HEK293T (cell line): ENCODE measurements at regions not wholly inside any gene's neighbourhood (a gene's known extent, or its start where the extent isn't known, plus 50 kb on each side); places are given as distances from the start of the nearest gene placed in this dataset.
"Not testable (repeated sequence)": the region's sequence is repeated elsewhere in the genome, so short reads cannot be mapped to it uniquely, and the experiment has no call there.

ENCODE experiments used
- CTCF ChIA-PET: fragments of 350-600 bp; formaldehyde crosslinking; extraction: SDS; loops from one replicate; lab custom pipeline; 2021; ENCODE audit warnings: antibody characterized with exemption, inconsistent platforms; lab: Yijun Ruan, JAX
- POLR2A ChIA-PET: fragments of 350-600 bp; formaldehyde crosslinking; extraction: SDS; loops from one replicate; lab custom pipeline; 2020; ENCODE audit warnings: antibody characterized with exemption, inconsistent platforms; lab: Yijun Ruan, JAX
- DNase-seq: peaks from one replicate; pipeline ENCODE4 v3.0.0; 2012; ENCODE audit warnings: mixed read lengths; ENCODE audit errors: extremely low spot score
- ARNT ChIP-seq: fragments of 450-650 bp; IDR thresholded peaks from 2 replicates; pipeline ENCODE4 v1.6.1; 2017; ENCODE audit warnings: mild to moderate bottlenecking
- BHLHE40 ChIP-seq: fragments of 450-650 bp; IDR thresholded peaks from 2 replicates; pipeline ENCODE4 v1.6.1; 2016; ENCODE audit warnings: mild to moderate bottlenecking, moderate library complexity, borderline replicate concordance
- CTBP1 ChIP-seq: fragments of 450-650 bp; IDR thresholded peaks from 2 replicates; pipeline ENCODE4 v1.6.1; 2016; ENCODE audit warnings: borderline replicate concordance
- ELF4 ChIP-seq: fragments of 450-650 bp; IDR thresholded peaks from 2 replicates; pipeline ENCODE4 v1.6.1; 2017; ENCODE audit warnings: antibody characterized with exemption
- FOXA1 ChIP-seq: fragments of 450-650 bp; IDR thresholded peaks from 2 replicates; pipeline ENCODE4 v1.6.1; 2016; ENCODE audit warnings: mild to moderate bottlenecking
- FOXK2 ChIP-seq: fragments of 450-650 bp; IDR thresholded peaks from 2 replicates; pipeline ENCODE4 v1.6.1; 2016; ENCODE audit warnings: mild to moderate bottlenecking
- FOXM1 ChIP-seq: fragments of 450-650 bp; IDR thresholded peaks from 2 replicates; pipeline ENCODE4 v1.6.1; 2017; ENCODE audit warnings: mild to moderate bottlenecking, borderline replicate concordance
- HDGF ChIP-seq: fragments of 450-650 bp; IDR thresholded peaks from 2 replicates; pipeline ENCODE4 v1.6.1; 2017; ENCODE audit warnings: antibody characterized with exemption, borderline replicate concordance
- L3MBTL2 ChIP-seq: fragments of 450-650 bp; conservative IDR thresholded peaks from 2 replicates; pipeline ENCODE4 v1.6.1; 2016; ENCODE audit warnings: mild to moderate bottlenecking
- LEF1 ChIP-seq: fragments of 450-650 bp; IDR thresholded peaks from 2 replicates; pipeline ENCODE4 v1.6.1; 2017; ENCODE audit warnings: mild to moderate bottlenecking, borderline replicate concordance
- NFRKB ChIP-seq: fragments of 450-650 bp; IDR thresholded peaks from 2 replicates; pipeline ENCODE4 v1.6.1; 2016; ENCODE audit warnings: mild to moderate bottlenecking, moderate library complexity
- SP1 ChIP-seq: fragments of 450-650 bp; IDR thresholded peaks from 2 replicates; pipeline ENCODE4 v1.6.1; 2017
- SUZ12 ChIP-seq: fragments of 450-650 bp; IDR thresholded peaks from 2 replicates; pipeline ENCODE4 v1.6.1; 2016; ENCODE audit warnings: mild to moderate bottlenecking
- TARDBP ChIP-seq: fragments of 450-650 bp; IDR thresholded peaks from 2 replicates; pipeline ENCODE4 v1.6.1; 2016
- ZNF384 ChIP-seq: fragments of 450-650 bp; IDR thresholded peaks from 2 replicates; pipeline ENCODE4 v1.6.1; 2016
- TF ChIP-seq, protein P1 (sequence below): fragments of 450-650 bp; IDR thresholded peaks from 2 replicates; pipeline ENCODE4 v1.6.1; 2016

DNA sequence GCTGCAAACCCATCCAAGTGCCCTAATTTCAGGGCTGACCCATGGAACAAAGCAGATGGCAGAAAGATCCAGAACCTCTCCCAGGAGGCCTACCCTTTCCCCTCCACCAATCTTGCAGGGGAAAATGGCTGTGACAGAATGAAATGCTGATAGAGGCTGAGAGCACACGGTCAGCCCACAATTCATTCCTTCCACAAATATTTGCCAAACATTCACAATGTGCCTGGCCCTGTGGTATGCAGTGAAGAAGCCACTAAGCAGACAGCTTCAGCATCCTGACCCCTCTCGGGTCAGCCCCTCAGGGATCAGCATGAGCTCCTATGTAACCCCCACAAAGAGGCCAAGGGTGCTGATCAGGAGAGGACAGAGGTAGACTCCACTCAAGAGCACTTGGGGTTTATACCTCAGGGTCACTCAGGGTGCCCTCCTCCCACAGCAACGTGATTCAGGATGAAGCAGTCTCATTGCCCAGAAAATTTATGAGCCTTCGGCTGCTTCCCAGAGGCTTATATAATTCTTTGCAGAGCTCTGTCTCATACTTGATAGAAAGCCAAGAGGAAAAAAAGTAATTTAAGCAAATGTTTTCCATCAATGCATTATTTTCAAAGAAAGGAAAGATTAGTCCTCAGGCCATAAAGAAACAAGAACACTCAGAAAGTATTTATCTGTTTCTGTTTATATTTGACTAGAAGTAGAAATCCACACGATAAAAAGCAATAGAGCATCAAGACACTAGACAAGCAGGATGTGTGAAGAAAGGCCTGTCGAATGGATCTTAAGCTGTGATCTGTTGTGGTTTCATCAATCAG, 123.8 kb upstream of the VOPP1 start:
- CTCF ChIA-PET, result not testable (repeated sequence)

DNA sequence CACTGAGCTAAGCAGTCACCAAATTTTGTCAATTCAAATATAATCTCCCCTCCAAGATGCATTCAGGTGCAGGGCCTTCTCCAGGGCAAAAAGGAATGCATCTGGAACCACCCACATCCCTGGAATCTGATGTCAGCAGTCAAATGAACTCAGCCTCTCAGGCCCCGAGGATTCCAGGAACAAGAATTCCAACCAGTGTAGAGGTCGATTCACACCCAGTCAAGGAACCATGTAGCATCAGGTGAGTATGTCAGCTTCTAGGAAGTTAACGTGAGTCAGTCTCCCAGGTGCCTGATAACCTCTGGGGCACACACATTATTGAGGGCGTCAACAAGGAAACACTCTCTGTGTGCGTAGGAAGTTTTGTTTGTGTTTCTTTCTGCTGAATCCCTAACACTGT, 122.2 kb upstream of the VOPP1 start:
- CTCF ChIA-PET, DNase-seq, POLR2A ChIA-PET: not testable (repeated sequence)

More for the DNA sequence above, 123.8 kb upstream of the VOPP1 start:
- POLR2A ChIA-PET, DNase-seq: not testable (repeated sequence)

DNA sequence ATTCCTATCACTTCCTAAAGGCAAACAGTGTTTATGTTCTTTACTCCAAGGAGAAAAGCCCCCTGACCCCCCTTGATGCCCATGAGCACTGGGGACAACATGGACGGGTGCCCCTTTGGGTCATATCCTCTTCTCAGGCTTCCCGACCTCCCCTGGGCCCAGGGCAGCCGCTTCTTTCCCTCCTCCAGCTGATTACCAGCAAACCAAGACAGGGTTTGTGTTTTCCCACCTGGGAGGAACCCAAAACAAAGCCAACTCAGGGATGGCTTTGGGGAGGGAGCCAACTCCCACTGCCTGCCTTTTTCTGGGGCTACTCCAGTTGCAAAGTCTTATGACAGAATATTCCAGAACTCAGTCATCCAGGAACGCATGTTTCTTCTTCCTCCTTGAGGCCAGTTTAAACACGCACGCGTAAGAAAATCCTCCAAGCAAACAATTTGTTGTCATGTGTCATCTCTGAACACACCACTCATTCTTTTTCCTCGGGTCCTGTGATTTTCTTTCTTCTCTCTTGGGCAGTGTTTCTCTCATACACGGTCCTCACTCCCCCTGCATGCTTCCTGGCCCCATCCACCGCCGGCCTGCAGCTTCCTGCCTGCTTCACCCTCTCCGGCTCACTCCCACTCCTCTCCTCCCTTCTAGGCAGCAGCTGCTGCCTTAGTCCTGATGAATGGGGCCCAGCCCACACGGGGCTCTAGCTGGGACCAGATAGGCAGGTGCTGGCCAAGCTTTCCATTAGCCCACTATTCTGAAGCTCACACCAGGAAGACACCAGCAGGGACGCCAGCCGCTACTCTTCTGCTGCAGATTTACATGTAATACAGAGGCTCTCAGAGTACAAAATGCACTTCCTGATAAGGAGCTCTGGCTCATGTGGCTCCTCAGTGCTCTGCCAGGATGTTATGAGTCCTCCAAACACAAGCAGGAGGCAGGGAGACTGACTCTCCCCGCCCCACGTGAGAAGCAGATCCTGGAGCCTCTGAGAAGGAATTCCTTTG, 116.7 kb upstream of the VOPP1 start:
- DNase-seq, POLR2A ChIA-PET: not testable (repeated sequence)

DNA sequence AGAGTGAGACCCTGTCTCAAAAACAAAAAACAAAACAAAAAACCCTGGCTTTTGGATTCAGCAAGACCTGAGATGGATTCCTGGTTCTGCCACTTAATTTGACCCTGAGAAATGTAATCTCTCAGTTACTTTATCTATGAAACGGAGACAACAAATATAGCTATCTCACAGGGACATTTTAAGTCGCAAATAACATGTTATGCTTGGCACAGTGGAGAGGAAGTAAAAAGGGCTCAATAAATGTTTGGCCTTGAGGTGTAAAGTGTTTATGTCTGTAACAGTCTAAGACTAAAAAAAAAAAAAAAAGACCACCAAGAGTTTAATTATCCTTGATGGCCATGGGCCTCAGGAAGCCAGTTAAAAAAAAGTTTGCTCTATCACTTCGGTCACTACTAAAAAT, 116.0 kb upstream of the VOPP1 start:
- POLR2A ChIA-PET, DNase-seq, CTCF ChIA-PET: not testable (repeated sequence)

More for the DNA sequence above, 116.7 kb upstream of the VOPP1 start:
- CTCF ChIA-PET, result not testable (repeated sequence)

DNA sequence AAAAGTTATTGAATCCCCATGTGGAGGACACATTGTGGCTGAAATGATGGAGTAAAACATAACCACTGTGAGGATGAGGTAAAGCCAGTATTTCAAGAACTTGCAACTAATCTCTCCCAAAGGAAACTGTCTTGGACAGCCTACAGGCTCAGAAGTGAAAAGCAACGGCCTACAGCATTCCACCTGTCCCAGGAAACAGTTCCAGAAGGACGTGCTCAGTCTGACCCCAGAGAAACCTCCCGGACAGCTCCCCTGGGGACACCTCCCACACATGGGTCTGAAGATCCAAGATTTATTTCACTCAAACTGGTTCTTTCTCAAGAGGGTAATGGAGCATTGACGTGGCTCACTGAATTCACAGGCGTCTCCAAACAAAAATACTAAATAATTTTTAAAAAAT, 115.0 kb upstream of the VOPP1 start:
- CTCF ChIA-PET, POLR2A ChIA-PET, DNase-seq: not testable (repeated sequence)

DNA sequence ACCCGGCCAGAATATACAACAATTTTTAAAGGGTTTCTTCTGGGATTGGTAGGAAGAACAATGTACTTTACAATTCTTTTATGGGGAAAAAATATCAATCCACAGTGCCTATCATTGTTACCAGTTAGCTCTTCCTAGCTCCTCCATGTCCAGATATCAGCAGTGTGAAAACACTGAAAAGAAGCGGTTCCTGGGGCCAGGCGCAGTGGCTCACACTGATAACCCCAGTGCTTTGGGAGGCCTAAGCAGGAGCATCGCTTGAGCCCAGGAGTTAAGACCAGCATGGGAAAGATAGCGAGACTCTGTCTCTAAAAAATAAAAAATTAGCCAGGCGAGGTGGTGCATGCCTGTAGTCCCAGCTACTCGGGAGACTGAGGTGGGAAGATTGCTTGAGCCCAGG, 114.5 kb upstream of the VOPP1 start:
- POLR2A ChIA-PET, DNase-seq, CTCF ChIA-PET: not testable (repeated sequence)

DNA sequence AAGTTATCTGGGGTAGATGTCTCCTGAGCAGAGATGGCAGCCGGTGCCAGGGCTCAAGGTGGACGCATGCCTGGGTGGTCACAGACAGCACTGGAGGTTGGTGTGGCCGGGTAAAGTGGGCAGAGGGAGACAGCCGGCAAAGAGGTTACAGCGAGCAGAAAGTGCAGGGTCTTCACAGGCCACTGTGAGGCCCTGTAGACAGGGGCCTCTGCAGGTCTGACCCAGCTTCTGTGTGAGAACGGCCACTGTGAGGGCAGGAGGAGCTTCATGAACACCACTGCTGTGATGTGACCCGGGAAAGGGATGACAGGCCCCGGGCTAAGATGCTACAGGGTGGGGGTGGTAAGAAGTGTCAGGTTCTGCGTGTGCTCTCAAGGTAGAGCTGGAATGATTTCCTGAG, 111.2 kb upstream of the VOPP1 start:
- CTCF ChIA-PET, DNase-seq, POLR2A ChIA-PET: not testable (repeated sequence)

DNA sequence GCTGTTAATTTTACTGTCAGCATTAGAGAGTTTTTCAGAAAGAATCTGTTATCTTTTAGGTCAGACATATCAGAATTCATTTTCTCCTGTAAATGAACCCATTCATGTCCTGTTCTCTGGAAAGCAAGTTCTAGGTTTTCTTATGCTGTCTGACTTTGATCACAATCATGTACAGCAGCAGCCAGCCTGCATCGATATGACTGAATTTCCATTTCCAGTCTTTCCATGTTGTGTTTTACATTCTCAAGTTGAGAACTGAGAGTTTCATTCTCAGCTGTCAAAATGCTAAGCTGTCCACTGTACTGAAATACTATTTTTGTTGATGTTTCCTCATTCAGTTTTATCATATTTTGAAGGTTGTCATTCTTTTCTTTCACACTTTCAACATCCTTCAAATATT, 103.3 kb upstream of the VOPP1 start:
- POLR2A ChIA-PET, DNase-seq, CTCF ChIA-PET: not testable (repeated sequence)

DNA sequence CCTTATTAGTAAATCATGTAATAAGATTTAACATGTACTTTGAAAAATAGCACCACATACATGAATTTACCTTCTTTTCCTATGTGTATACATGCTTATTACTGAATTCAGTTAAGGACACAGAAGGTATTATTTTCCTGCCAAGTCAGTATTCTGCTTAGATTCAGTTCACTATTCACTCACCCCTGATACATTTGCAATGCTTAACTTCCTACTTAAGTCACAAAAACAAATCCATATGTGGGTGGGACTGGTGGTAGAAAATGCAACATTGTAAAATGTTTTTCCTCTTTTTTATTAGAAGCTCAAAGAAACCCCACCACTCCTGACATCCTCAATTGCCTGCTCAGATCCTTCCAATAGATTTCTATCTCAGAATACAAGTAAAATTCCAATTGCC, 101.2 kb upstream of the VOPP1 start:
- CTCF ChIA-PET, POLR2A ChIA-PET, DNase-seq: not testable (repeated sequence)

DNA sequence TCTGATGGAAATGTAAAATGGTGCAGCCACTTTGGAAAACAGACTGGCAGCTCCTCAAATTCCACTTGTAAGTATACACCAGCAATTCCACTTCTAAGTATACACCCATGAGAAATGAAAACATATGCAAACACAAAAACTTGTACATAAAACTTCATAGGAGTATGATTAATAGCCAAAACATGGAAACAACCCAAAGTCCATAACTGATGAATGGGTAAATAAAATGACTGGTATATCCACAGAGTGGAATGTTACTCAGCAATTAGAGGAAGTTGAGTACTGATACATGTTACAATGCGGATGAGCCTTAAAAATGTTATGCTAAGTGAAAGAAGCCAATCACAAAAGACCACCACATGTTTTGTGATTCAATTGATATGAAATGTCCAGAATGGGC, 99.8 kb upstream of the VOPP1 start:
- POLR2A ChIA-PET, DNase-seq, CTCF ChIA-PET: not testable (repeated sequence)

DNA sequence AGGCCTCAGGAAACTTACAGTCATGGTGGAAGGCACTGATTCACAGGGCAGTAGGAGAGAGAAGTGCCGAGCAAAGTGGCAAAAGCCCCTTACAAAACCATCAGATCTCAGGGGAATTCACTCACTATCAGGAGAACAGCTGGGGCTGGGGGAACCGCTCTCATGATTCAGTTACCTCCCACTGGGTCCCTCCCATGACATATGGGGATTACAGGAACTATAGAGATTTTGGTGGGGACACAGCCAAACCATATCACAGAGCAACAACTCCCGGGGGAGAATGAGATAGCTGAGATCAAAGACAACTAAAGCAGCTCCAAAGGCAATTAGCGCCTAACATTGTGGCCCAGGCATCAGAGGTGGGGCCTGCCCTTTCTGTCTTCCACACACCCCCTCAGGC, 85.4 kb upstream of the VOPP1 start:
- ChIA-PET POLR2A (no interaction called here), CTCF (no interaction called here)
- DNase-seq, result no peak

DNA sequence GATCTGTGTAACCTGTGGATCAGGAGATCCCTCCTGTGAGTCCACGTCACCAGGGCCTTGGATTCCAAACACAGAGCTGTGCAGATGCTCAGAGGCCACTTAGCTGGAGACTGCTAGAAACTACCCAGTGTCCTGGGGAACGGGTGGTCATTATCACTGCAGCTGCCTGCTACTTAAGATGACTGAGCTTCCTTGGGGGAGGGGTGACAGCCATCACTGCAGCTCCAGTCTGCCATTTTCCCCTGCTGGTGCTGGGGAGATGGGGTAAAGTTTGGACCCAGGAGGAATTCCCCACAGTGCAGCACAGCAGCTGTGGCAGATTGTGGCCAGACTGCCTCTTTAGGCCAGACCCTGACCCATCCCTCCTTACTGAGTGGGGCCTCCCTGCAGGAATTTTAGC, 78.8 kb upstream of the VOPP1 start:
- ChIA-PET CTCF (no interaction called here), POLR2A (no interaction called here)
- TF ChIP-seq L3MBTL2 (no peak), ZNF384 (no peak), CTBP1 (no peak), TARDBP (no peak), FOXM1 (no peak), FOXA1 (no peak), HDGF (no peak), FOXK2 (no peak), ELF4 (no peak), LEF1 (no peak), ARNT (no peak), SUZ12 (no peak), NFRKB (no peak), SP1 (no peak), BHLHE40 (no peak)
- TF ChIP-seq, protein P1, sequence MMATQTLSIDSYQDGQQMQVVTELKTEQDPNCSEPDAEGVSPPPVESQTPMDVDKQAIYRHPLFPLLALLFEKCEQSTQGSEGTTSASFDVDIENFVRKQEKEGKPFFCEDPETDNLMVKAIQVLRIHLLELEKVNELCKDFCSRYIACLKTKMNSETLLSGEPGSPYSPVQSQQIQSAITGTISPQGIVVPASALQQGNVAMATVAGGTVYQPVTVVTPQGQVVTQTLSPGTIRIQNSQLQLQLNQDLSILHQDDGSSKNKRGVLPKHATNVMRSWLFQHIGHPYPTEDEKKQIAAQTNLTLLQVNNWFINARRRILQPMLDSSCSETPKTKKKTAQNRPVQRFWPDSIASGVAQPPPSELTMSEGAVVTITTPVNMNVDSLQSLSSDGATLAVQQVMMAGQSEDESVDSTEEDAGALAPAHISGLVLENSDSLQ, result no peak
- no peak for DNase-seq

More for the DNA sequence above, 85.4 kb upstream of the VOPP1 start:
- TF ChIP-seq FOXA1 (no peak), L3MBTL2 (no peak), SUZ12 (no peak), NFRKB (no peak), ELF4 (no peak), BHLHE40 (no peak)
